Endodermal cell (in vitro differentiated cells): ENCODE measurements at regions not wholly inside any gene's neighbourhood (a gene's known extent, or its start where the extent isn't known, plus 50 kb on each side); places are given as distances from the start of the nearest gene placed in this dataset.

Source experiments
- DNase-seq: peaks from one replicate; pipeline ENCODE4 v3.0.0-alpha.2; 2017
- H3K27ac ChIP-seq: 2 replicates; pipeline ENCODE4 v1.5.1; 2013; ENCODE audit warnings: mild to moderate bottlenecking, low read depth, low read length, moderate library complexity
- H3K27me3 ChIP-seq: 2 replicates; pipeline ENCODE4 v1.6.1; 2013; ENCODE audit warnings: mild to moderate bottlenecking, low read length, moderate library complexity; ENCODE audit not compliant: insufficient read depth, control insufficient read depth, poor library complexity, severe bottlenecking
- H3K36me3 ChIP-seq: 2 replicates; pipeline ENCODE4 v1.7.0; 2013; ENCODE audit warnings: mild to moderate bottlenecking, low read length, moderate library complexity; ENCODE audit not compliant: control insufficient read depth, insufficient read depth
- H3K4me1 ChIP-seq: one replicate; pipeline ENCODE4 v1.7.0; 2013; ENCODE audit warnings: low read length; ENCODE audit not compliant: control insufficient read depth, insufficient read depth
- H3K4me3 ChIP-seq: 2 replicates; pipeline ENCODE4 v1.5.1; 2013; ENCODE audit warnings: mild to moderate bottlenecking, low read length, moderate library complexity
- H3K9ac ChIP-seq: 2 replicates; pipeline ENCODE4 v1.6.1; 2013; ENCODE audit warnings: mild to moderate bottlenecking, low read length, moderate library complexity; ENCODE audit not compliant: poor library complexity, severe bottlenecking; ENCODE audit errors: extremely low read depth
- H3K9me3 ChIP-seq: 2 replicates; pipeline ENCODE4 v1.6.1; 2013; ENCODE audit warnings: mild to moderate bottlenecking, low read length, moderate library complexity; ENCODE audit not compliant: control insufficient read depth
- H3K27ac Mint-ChIP-seq: 2 replicates; pipeline ENCODE4 v1.8.0; 2020; ENCODE audit warnings: mixed read lengths
- H3K27me3 Mint-ChIP-seq: 2 replicates; pipeline ENCODE4 v1.8.0; 2021; ENCODE audit warnings: mild to moderate bottlenecking, mixed read lengths; ENCODE audit not compliant: insufficient read depth
- H3K36me3 Mint-ChIP-seq: 2 replicates; pipeline ENCODE4 v1.8.0; 2020; ENCODE audit warnings: low read depth, mixed read lengths
- H3K4me1 Mint-ChIP-seq: 2 replicates; pipeline ENCODE4 v1.8.0; 2020; ENCODE audit warnings: mixed read lengths
- H3K4me3 Mint-ChIP-seq: 2 replicates; pipeline ENCODE4 v1.8.0; 2020; ENCODE audit warnings: mild to moderate bottlenecking, moderate library complexity, mixed read lengths
- H3K9me3 Mint-ChIP-seq: 2 replicates; pipeline ENCODE4 v1.8.0; 2020; ENCODE audit warnings: mild to moderate bottlenecking, mixed read lengths
- CTCF ChIP-seq: fragments of 200-600 bp; sonication (generic); conservative IDR thresholded peaks from 2 replicates; pipeline ENCODE4 v1.5.0; 2021; ENCODE audit warnings: antibody characterized with exemption, mild to moderate bottlenecking
- WGBS, 2 experiments: methylation state at CpG; one replicate each; pipeline versions ENCODE4 v1.1.5 to v1.1.7; 2013; ENCODE audit warnings: missing lambda C conversion rate in 2 of 2, mixed read lengths in 1 of 2; ENCODE audit not compliant: insufficient coverage in 1 of 2, insufficient read length in 1 of 2; 5-methylcytosine and 5-hydroxymethylcytosine counted together

GRCh38 chr19:30161021-30161655 lies 211.0 kb upstream of the ZNF536 start:
- H3K4me3 Mint-ChIP-seq: no peak overlapping the region
- Histone ChIP-seq H3K4me3 (no peak overlapping the region), H3K9me3 (no peaks in the 10 kb centered on the region), H3K9ac (no peak overlapping the region), H3K27ac (no peak overlapping the region), H3K27me3 (no peaks in the 10 kb centered on the region), H3K4me1 (no peaks in the 10 kb centered on the region), H3K36me3 (no peaks in the 10 kb centered on the region)
- H3K27ac Mint-ChIP-seq: no peak overlapping the region
- no peak for DNase-seq
- H3K9me3 Mint-ChIP-seq: no peaks in the 10 kb centered on the region
- H3K36me3 Mint-ChIP-seq: no peaks in the 10 kb centered on the region
- no peaks in the 10 kb centered on the region for H3K4me1 Mint-ChIP-seq
- 89 to 97% methylated on average over 5 to 7 of the region's 7 CpGs for WGBS, 2 experiments
- H3K27me3 Mint-ChIP-seq: no peaks in the 10 kb centered on the region
- no peak for TF ChIP-seq CTCF

- Histone ChIP-seq H3K27me3 (no peaks in the 10 kb centered on the region), H3K4me3 (no peak overlapping the region), H3K9ac (no peak overlapping the region), H3K36me3 (no peaks in the 10 kb centered on the region), H3K9me3 (no peaks in the 10 kb centered on the region), H3K27ac (no peak overlapping the region), H3K4me1 (no peaks in the 10 kb centered on the region)
- Mint-ChIP-seq H3K4me3 (no peak overlapping the region), H3K36me3 (no peaks in the 10 kb centered on the region), H3K27ac (no peak overlapping the region), H3K4me1 (no peaks in the 10 kb centered on the region), H3K9me3 (no peaks in the 10 kb centered on the region), H3K27me3 (no peaks in the 10 kb centered on the region)
- 87 to 91% methylated on average over 4 to 5 of the region's 5 CpGs for WGBS, 2 experiments
- DNase-seq: no peak
- TF ChIP-seq CTCF: no peak
Observed at GRCh38 chr19:30161770-30162169, 210.4 kb upstream of the ZNF536 start.

GRCh38 chr19:30162718-30163117 lies 209.5 kb upstream of the ZNF536 start:
- Histone ChIP-seq H3K4me3 (no peak overlapping the region), H3K27ac (no peak overlapping the region), H3K36me3 (no peaks in the 10 kb centered on the region), H3K9ac (no peak overlapping the region), H3K4me1 (no peaks in the 10 kb centered on the region), H3K27me3 (no peaks in the 10 kb centered on the region), H3K9me3 (no peaks in the 10 kb centered on the region)
- no peak for TF ChIP-seq CTCF
- H3K4me1 Mint-ChIP-seq: no peaks in the 10 kb centered on the region
- no peaks in the 10 kb centered on the region for H3K36me3 Mint-ChIP-seq
- no peaks in the 10 kb centered on the region for H3K27me3 Mint-ChIP-seq
- no peak overlapping the region for H3K4me3 Mint-ChIP-seq
- 88 to 96% methylated on average over 4 to 5 of the region's 5 CpGs for WGBS, 2 experiments
- no peak for DNase-seq
- no peak overlapping the region for H3K27ac Mint-ChIP-seq
- H3K9me3 Mint-ChIP-seq: no peaks in the 10 kb centered on the region
